Activated T-cell treated with anti-CD3 and anti-CD28 coated beads, Interleukin-2, amount 50 U/mL, for 72 hours (primary cell): ENCODE measurements at regions not wholly inside any gene's neighbourhood (a gene's known extent, or its start where the extent isn't known, plus 50 kb on each side); places are given as distances from the start of the nearest gene placed in this dataset.

Source experiments
- ATAC-seq, 2 donors: fragments of 150-1000 bp; cut with Tn5 transposase; replicated peaks in 1 of 2; 2 replicates each; pipeline ENCODE4 v1.10.0; 2021; ENCODE audit warnings: moderate library complexity in 2 of 2, mild to moderate bottlenecking in 1 of 2
- DNase-seq, 2 donors: peaks; one replicate each; pipeline ENCODE4 v3.0.0; 2021 to 2022; ENCODE audit warnings: mixed read lengths in 1 of 2
- H3K27ac Mint-ChIP-seq: one replicate; pipeline ENCODE4 v1.8.0; 2022; ENCODE audit warnings: mild to moderate bottlenecking, moderate library complexity, mixed read lengths
- H3K27me3 Mint-ChIP-seq: one replicate; pipeline ENCODE4 v1.8.0; 2022; ENCODE audit warnings: low read depth, mixed read lengths
- H3K36me3 Mint-ChIP-seq, 2 donors: one replicate each; pipeline ENCODE4 v1.8.0; 2022; ENCODE audit warnings: mixed read lengths in 2 of 2, mild to moderate bottlenecking in 1 of 2; ENCODE audit not compliant: insufficient read depth in 2 of 2
- H3K4me1 Mint-ChIP-seq: one replicate; pipeline ENCODE4 v1.8.0; 2022; ENCODE audit warnings: low read depth, mixed read lengths
- H3K4me3 Mint-ChIP-seq, 2 donors: one replicate each; pipeline ENCODE4 v1.8.0; 2022; ENCODE audit warnings: mild to moderate bottlenecking in 2 of 2, mixed read lengths in 2 of 2, moderate library complexity in 2 of 2
- H3K9me3 Mint-ChIP-seq, 2 donors: one replicate each; pipeline ENCODE4 v1.8.0; 2022; ENCODE audit warnings: mixed read lengths in 2 of 2

GRCh38 chr20:51163996-51164600, 141.2 kb upstream of the KCNG1 start:
- Mint-ChIP-seq H3K9me3 (no peaks in the 10 kb centered on the region), H3K27me3 (peaks cover 18% of the 10 kb centered on the region), H3K4me3 (no peak overlapping the region), H3K36me3 (no peaks in the 10 kb centered on the region), H3K27ac (no peak overlapping the region), H3K4me1 (no peaks in the 10 kb centered on the region)
- DNase-seq (no peak), ATAC-seq (no peak)

DNA sequence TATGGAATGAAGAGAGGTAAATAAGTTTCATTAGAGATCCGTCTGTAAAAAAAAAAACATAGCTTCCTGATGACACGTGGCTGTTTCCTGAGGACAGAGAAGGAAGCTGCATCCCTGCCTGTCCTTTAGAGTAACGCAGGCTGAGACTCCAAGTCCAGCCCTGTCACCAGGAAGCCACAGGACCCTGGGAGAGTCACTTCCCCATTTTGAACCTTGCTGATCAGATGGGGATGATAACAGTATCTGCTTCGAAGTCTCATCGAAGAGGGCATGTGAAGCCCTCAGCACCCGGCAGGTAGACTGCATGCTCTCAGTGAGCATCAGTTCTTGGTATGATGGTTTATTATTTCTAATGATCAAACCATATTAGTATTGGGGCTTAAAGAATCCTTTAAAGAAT, 139.1 kb upstream of the KCNG1 start:
- H3K4me1 Mint-ChIP-seq, result no peaks in the 10 kb centered on the region
- peaks cover 20% of the 10 kb centered on the region for H3K27me3 Mint-ChIP-seq
- H3K36me3 Mint-ChIP-seq, result no peaks in the 10 kb centered on the region
- ATAC-seq, result no peak
- H3K4me3 Mint-ChIP-seq, result no peak overlapping the region
- no peak overlapping the region for H3K27ac Mint-ChIP-seq
- H3K9me3 Mint-ChIP-seq, result no peaks in the 10 kb centered on the region
- no peak for DNase-seq

- Mint-ChIP-seq H3K27ac (no peak overlapping the region), H3K27me3 (peaks cover 30% of the 10 kb centered on the region), H3K9me3 (no peaks in the 10 kb centered on the region), H3K36me3 (no peaks in the 10 kb centered on the region), H3K4me3 (no peak overlapping the region), H3K4me1 (peaks cover 5% of the 10 kb centered on the region)
- no peak for DNase-seq
- ATAC-seq, result no peak
These were observed 137.9 kb upstream of the KCNG1 start for GRCh38 chr20:51160821-51161220.

DNA sequence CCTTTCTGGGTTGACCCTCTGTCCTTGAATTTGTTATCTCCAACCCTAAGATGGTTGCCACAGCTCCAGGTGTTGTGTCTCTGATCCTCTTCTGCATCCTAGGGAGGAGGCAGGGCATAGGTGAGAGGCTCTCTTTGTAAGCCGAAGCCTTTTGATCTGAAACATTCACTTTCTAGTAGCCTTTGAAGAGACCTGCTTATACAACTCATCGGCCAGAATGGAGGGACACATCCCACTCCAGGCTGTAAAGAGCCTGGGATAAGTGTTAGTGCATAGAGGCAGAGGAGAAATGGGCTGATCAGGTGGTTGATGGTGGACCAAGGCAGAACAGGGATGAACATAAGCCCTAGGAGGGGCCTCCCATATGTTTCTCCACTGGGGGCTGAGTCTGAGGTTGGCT, 137.1 kb upstream of the KCNG1 start:
- peaks cover 38% of the 10 kb centered on the region for H3K27me3 Mint-ChIP-seq
- H3K4me1 Mint-ChIP-seq, result peaks cover 5% of the 10 kb centered on the region
- no peak for ATAC-seq
- no peak for DNase-seq
- no peak overlapping the region for H3K27ac Mint-ChIP-seq
- no peak overlapping the region for H3K4me3 Mint-ChIP-seq
- H3K36me3 Mint-ChIP-seq, result no peaks in the 10 kb centered on the region
- H3K9me3 Mint-ChIP-seq, result no peaks in the 10 kb centered on the region

- Mint-ChIP-seq H3K27ac (no peak overlapping the region), H3K4me3 (no peak overlapping the region), H3K4me1 (peaks cover 5% of the 10 kb centered on the region)
These were observed 136.4 kb upstream of the KCNG1 start for GRCh38 chr20:51159303-51159702.

GRCh38 chr20:51158226-51158625, 135.3 kb upstream of the KCNG1 start:
- H3K4me1 Mint-ChIP-seq, result peaks cover 5% of the 10 kb centered on the region
- ATAC-seq (no peak), DNase-seq (no peak)
- peaks cover 48% of the 10 kb centered on the region for H3K27me3 Mint-ChIP-seq
- no peak overlapping the region for H3K4me3 Mint-ChIP-seq
- H3K36me3 Mint-ChIP-seq, result no peaks in the 10 kb centered on the region
- H3K9me3 Mint-ChIP-seq, result no peaks in the 10 kb centered on the region
- H3K27ac Mint-ChIP-seq, result no peak overlapping the region

More at GRCh38 chr20:51159303-51159702, 136.4 kb upstream of the KCNG1 start:
- H3K36me3 Mint-ChIP-seq, result no peaks in the 10 kb centered on the region
- ATAC-seq (no peak), DNase-seq (no peak)
- no peaks in the 10 kb centered on the region for H3K9me3 Mint-ChIP-seq
- peaks cover 39% of the 10 kb centered on the region for H3K27me3 Mint-ChIP-seq

- no peak for ATAC-seq
- Mint-ChIP-seq H3K27ac (no peak overlapping the region), H3K9me3 (no peaks in the 10 kb centered on the region), H3K4me1 (peaks cover 5% of the 10 kb centered on the region), H3K4me3 (no peak overlapping the region), H3K36me3 (no peaks in the 10 kb centered on the region), H3K27me3 (peaks cover 43% of the 10 kb centered on the region)
- no peak for DNase-seq
These were observed 133.4 kb upstream of the KCNG1 start for GRCh38 chr20:51156041-51156982.

DNA sequence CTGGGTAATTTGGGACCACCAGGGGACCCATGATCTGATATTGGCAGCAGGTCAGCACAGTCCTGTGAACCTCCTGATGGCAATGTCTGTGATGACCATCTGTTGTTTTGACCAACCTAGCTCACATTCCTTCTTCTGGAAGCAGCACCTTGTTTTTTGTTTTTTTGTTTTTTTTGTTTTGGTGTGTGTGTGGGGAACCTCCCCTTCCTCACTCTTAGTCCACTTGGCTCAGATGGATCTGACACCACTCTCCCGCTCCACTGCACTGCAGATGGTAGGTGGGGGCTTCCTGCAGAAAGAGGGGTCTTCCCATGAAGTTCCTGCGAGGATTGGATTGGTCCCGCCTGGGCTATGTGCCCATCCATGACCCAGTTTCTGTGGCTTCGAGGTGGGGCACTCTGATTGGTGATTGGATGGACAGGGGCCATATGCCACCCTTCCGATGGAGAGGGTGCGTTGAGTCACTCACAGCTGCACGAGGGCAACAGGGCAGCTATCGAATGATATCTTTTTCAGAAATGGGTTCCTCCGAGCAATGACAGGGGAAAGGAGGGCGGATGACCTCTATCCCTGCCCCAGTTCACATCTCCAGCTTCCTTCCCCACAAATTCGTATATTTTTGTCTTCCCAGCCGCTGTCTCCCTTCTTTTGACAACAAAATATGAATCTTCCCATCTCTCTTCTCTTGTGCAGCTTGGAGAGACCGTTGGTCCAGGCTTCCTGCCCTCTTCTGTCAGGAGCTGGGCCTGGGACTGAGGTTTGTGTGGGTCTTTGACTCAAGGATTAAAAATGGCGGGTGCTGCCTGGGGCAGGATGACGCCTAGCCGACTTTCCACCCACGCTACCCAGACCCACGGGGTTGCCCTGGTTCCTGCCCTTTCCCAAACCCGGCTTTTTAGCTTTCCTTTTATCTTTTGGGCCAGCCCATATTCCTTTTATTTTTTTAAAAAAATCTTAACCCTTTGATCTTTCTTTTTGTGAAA, 132.1 kb upstream of the KCNG1 start:
- no peak overlapping the region for H3K4me3 Mint-ChIP-seq
- peaks cover 42% of the 10 kb centered on the region for H3K27me3 Mint-ChIP-seq
- peaks cover 5% of the 10 kb centered on the region for H3K4me1 Mint-ChIP-seq
- ATAC-seq (no peak), DNase-seq (no peak)
- no peaks in the 10 kb centered on the region for H3K9me3 Mint-ChIP-seq
- no peak overlapping the region for H3K27ac Mint-ChIP-seq
- no peaks in the 10 kb centered on the region for H3K36me3 Mint-ChIP-seq

DNA sequence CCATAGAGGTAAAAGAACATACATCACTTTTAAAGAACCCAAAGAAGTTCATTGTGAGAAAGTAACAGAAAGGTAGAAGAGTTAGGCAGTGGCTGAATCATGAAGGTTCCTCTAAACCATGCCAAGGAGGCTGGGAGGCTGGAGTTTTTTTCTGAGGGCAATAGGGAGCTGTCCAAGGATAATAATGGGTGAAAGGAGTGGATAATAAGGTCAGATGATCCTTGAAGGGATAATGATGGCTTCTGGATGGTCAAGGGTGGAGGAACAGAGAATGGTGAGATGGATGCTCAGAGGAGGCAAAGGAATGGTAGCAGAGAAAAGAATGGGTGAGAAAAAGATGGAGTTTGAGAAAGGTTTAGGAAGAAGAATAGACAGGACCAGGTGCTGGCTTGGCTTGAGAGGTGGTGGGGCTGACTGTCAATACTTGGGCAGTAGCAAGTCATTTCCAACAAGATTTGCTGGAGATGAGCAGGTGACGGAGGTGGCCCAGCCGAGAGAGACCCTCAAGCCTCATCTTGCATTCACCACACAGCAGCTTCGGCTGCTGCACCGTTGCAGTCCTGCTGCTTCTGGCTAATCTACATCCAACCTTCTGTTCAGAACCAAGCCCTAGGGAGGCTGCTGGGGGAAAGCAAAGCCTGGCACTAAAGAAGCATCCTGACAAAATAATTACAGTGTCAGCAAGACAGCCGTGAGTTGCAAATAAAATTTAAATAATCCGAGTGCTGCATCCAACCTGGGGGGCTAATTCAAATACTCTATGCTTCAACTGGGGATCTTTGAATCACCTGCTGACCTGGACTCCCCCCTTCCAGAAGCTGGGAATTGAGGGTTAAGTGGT, 131.2 kb upstream of the KCNG1 start:
- DNase-seq (no peak), ATAC-seq (no peak)
- Mint-ChIP-seq H3K9me3 (no peaks in the 10 kb centered on the region), H3K4me1 (peaks cover 5% of the 10 kb centered on the region), H3K4me3 (no peak overlapping the region), H3K27me3 (peaks cover 37% of the 10 kb centered on the region), H3K36me3 (no peaks in the 10 kb centered on the region), H3K27ac (no peak overlapping the region)

DNA sequence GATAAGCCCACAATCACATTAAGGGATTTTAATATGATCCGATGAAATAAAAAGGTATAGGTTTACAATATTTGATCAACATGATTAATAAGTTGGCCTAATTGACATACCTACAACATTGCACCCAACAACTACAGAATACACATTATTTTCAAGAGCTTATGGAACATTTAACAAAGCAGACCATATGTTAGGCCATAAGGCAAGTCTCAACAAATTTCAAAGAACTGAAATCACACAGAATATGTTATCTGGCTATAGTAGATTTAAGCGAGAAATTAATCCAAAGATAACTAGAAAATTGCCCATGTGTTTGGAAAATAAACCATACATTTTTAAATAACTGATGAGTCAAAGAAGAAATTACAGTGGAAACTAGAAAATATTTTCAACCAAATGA, 126.0 kb upstream of the KCNG1 start:
- no peak for DNase-seq
- no peak for ATAC-seq
- Mint-ChIP-seq H3K4me1 (no peaks in the 10 kb centered on the region), H3K27ac (no peak overlapping the region), H3K36me3 (no peaks in the 10 kb centered on the region), H3K4me3 (no peak overlapping the region), H3K27me3 (peaks cover 44% of the 10 kb centered on the region), H3K9me3 (peaks cover 0 to 2% of the 10 kb centered on the region in 2 donors)

DNA sequence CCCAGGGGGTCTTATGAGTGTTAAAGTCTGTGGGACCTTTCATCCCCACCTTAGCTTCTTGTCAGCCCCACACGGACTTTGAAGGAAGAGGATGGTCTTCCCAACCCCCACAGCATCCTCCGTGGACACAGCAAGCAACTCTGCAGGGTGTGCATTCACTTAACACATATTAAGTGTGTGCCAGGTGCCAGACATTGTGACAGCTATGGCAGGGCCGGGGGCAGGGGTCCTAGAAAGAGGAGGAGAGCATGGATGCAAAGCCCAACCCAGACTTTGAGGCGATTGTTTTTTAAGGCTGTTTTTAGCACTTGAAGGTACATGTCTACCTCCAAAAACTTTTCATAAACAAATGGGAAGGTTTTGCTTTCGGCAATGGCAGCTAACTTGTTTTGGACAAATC, 121.6 kb upstream of the KCNG1 start:
- no peak overlapping the region for H3K27ac Mint-ChIP-seq
- H3K36me3 Mint-ChIP-seq, result no peaks in the 10 kb centered on the region
- no peak for DNase-seq
- peaks cover 59% of the 10 kb centered on the region for H3K27me3 Mint-ChIP-seq
- no peak for ATAC-seq
- peaks cover 0 to 2% of the 10 kb centered on the region in 2 donors for H3K9me3 Mint-ChIP-seq
- H3K4me3 Mint-ChIP-seq, result no peak overlapping the region
- H3K4me1 Mint-ChIP-seq, result no peaks in the 10 kb centered on the region

GRCh38 chr20:51143652-51144051, 120.7 kb upstream of the KCNG1 start:
- Mint-ChIP-seq H3K4me1 (no peaks in the 10 kb centered on the region), H3K27ac (no peak overlapping the region), H3K36me3 (no peaks in the 10 kb centered on the region), H3K9me3 (peaks cover 0 to 2% of the 10 kb centered on the region in 2 donors), H3K4me3 (no peak overlapping the region), H3K27me3 (peaks cover 63% of the 10 kb centered on the region)
- DNase-seq (no peak), ATAC-seq (no peak)
